ENCODE measurements at regions not wholly inside any gene's neighbourhood (a gene's known extent, or its start where the extent isn't known, plus 50 kb on each side); places are given as distances from the start of the nearest gene placed in this dataset.

DNA sequence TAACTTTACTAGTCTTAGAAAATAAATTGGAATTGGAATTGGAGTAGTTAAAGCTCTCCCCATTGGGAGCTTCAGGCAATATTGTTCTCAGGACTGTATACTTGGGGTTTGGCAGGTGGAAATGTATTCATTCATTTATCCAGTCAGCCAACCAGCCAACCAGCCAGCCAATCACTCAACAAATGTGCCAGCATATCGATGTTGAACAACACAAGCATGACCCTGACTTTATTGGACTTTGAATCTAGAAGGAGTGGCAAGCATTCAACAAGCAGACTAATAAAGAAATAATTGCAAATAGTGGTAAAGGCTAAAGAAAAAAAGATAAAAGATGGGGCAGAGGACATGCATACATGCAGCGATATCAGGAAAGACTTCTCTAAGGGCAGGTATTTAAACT, 55.5 kb upstream of the ZC3H11B start (continued):
- no peak for TF ChIP-seq ZNF160 (CRISPR knock-in tag; IDR thresholded peaks at IDR 0.05)
- TF ChIP-seq, protein P1, sequence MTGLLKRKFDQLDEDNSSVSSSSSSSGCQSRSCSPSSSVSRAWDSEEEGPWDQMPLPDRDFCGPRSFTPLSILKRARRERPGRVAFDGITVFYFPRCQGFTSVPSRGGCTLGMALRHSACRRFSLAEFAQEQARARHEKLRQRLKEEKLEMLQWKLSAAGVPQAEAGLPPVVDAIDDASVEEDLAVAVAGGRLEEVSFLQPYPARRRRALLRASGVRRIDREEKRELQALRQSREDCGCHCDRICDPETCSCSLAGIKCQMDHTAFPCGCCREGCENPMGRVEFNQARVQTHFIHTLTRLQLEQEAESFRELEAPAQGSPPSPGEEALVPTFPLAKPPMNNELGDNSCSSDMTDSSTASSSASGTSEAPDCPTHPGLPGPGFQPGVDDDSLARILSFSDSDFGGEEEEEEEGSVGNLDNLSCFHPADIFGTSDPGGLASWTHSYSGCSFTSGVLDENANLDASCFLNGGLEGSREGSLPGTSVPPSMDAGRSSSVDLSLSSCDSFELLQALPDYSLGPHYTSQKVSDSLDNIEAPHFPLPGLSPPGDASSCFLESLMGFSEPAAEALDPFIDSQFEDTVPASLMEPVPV (CRISPR knock-in tag; IDR thresholded peaks at IDR 0.05), result no peak
- TF ChIP-seq, protein P2, sequence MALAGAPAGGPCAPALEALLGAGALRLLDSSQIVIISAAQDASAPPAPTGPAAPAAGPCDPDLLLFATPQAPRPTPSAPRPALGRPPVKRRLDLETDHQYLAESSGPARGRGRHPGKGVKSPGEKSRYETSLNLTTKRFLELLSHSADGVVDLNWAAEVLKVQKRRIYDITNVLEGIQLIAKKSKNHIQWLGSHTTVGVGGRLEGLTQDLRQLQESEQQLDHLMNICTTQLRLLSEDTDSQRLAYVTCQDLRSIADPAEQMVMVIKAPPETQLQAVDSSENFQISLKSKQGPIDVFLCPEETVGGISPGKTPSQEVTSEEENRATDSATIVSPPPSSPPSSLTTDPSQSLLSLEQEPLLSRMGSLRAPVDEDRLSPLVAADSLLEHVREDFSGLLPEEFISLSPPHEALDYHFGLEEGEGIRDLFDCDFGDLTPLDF (CRISPR knock-in tag; IDR thresholded peaks at IDR 0.05), result no peak
- TF ChIP-seq MTA1 (CRISPR knock-in tag; IDR thresholded peaks at IDR 0.05; ENCODE audit: borderline replicate concordance), result no peak

DNA sequence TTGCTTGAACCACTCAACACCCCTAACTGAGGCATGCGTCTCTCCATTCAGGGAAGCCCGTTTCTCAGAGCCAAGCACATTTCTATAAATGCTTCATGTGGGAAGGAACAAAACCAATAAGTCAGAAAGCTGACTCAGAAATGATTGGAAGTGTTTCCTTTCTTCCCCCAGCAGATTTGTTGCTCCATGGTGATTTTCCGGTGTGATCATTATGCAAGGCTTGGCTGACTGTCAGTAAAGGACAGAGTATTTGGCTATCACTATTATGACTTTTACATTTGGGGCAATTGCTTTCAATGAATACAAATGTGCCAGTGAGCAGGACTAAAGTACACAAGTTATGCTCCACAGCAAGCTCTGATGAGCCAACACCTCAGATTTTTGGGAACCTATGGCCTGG, 53.3 kb upstream of the ZC3H11B start:
- Histone ChIP-seq H2AFZ (ENCODE audit: low read length) (no peak overlapping the region), H3K4me3 (replicated peaks in 1 of 3; ENCODE audit: insufficient read depth in 1 of 3, low read depth in 2 of 3, low read length in 3 of 3) (no peak overlapping the region), H3K79me2 (ENCODE audit: insufficient read depth, low read length) (no peaks in the 10 kb centered on the region), H3K4me2 (ENCODE audit: low read depth, low read length) (no peak overlapping the region), H3K27ac (ENCODE audit: extremely low read length, insufficient read depth, low read length) (no peak overlapping the region), H3K4me1 (ENCODE audit: insufficient read depth, low read length) (peaks cover 14% of the 10 kb centered on the region), H3K27me3 (ENCODE audit: control insufficient read depth in 1 of 2, insufficient read depth in 2 of 2, low read length in 2 of 2) (no peaks in the 10 kb centered on the region), H3K9me3 (ENCODE audit: low read length) (no peaks in the 10 kb centered on the region), H4K20me1 (ENCODE audit: insufficient read depth, low read length) (no peaks in the 10 kb centered on the region), H3K36me3 (replicated peaks in 1 of 2; ENCODE audit: control insufficient read depth in 1 of 2, insufficient read depth in 2 of 2, low read length in 2 of 2) (no peaks in the 10 kb centered on the region), H3K9ac (ENCODE audit: insufficient read depth, low read depth, low read length) (no peak overlapping the region)
- BruUV-seq (replicated peaks), result no TSS peak
- ChIA-PET CTCF (ENCODE audit: low intra/inter-chr PET ratio, low total read pairs) (no interaction called here), POLR2A (no interaction called here)
- no peak for DNase-seq (ENCODE audit: low spot score)
- in situ Hi-C loops (cut with HindIII; ENCODE audit: extremely low pct_ligation_motif_present, low pct_unique_long_range_greater_than_20kb) (no loop called here), intact Hi-C loops (cut with micrococcal nuclease; ENCODE audit: unreplicated experiment) (loop anchor here (10.0 kb wide), 1 partner anchor 149 kb away; no protein-coding TSS in a partner anchor)
- 76% methylated on average over 3 of the region's 3 CpGs for WGBS (ENCODE audit: low lambda C conversion rate)
- no peak for ATAC-seq
- FAIRE-seq, result no peak
- TF ChIP-seq ZNF468 (CRISPR knock-in tag; IDR thresholded peaks at IDR 0.05), result no peak
- no peak for TF ChIP-seq AGO2 (optimal IDR thresholded peaks at IDR 0.05; ENCODE audit: low read depth, low read length)
- no peak for TF ChIP-seq ZBTB38 (CRISPR knock-in tag; IDR thresholded peaks at IDR 0.05)
- TF ChIP-seq HNRNPLL (IDR thresholded peaks at IDR 0.05; ENCODE audit: low read depth, low read length, poor library complexity, severe bottlenecking), result no peak
- TF ChIP-seq, protein P3, sequence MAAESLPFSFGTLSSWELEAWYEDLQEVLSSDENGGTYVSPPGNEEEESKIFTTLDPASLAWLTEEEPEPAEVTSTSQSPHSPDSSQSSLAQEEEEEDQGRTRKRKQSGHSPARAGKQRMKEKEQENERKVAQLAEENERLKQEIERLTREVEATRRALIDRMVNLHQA (CRISPR knock-in tag; IDR thresholded peaks at IDR 0.05), result no peak
- no peak for TF ChIP-seq ZSCAN22 (CRISPR knock-in tag; IDR thresholded peaks at IDR 0.05)
- TF ChIP-seq YEATS2 (CRISPR knock-in tag; IDR thresholded peaks at IDR 0.05; ENCODE audit: borderline replicate concordance), result no peak
- TF ChIP-seq ZNF24 (IDR thresholded peaks at IDR 0.05), result no peak
- TF ChIP-seq, protein P4, sequence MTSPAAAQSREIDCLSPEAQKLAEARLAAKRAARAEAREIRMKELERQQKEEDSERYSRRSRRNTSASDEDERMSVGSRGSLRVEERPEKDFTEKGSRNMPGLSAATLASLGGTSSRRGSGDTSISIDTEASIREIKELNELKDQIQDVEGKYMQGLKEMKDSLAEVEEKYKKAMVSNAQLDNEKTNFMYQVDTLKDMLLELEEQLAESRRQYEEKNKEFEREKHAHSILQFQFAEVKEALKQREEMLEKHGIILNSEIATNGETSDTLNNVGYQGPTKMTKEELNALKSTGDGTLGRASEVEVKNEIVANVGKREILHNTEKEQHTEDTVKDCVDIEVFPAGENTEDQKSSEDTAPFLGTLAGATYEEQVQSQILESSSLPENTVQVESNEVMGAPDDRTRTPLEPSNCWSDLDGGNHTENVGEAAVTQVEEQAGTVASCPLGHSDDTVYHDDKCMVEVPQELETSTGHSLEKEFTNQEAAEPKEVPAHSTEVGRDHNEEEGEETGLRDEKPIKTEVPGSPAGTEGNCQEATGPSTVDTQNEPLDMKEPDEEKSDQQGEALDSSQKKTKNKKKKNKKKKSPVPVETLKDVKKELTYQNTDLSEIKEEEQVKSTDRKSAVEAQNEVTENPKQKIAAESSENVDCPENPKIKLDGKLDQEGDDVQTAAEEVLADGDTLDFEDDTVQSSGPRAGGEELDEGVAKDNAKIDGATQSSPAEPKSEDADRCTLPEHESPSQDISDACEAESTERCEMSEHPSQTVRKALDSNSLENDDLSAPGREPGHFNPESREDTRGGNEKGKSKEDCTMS (CRISPR knock-in tag; conservative IDR thresholded peaks at IDR 0.05), result no peak
- no peak for TF ChIP-seq MZF1 (CRISPR knock-in tag; IDR thresholded peaks at IDR 0.05; ENCODE audit: borderline replicate concordance)
- no peak for TF ChIP-seq ATF7 (IDR thresholded peaks at IDR 0.05)
- no peak for TF ChIP-seq ATF7 (CRISPR knock-in tag; IDR thresholded peaks at IDR 0.05)
- TF ChIP-seq HOXA9 (CRISPR knock-in tag; IDR thresholded peaks at IDR 0.05; ENCODE audit: borderline replicate concordance), result no peak
- TF ChIP-seq ZNF569 (CRISPR knock-in tag; IDR thresholded peaks at IDR 0.05; ENCODE audit: borderline replicate concordance), result no peak
- TF ChIP-seq BRCA1 (CRISPR knock-in tag; IDR thresholded peaks at IDR 0.05), result no peak

All from HepG2 (cell line).